ENCODE measurements at regions not wholly inside any gene's neighbourhood (a gene's known extent, or its start where the extent isn't known, plus 50 kb on each side); places are given as distances from the start of the nearest gene placed in this dataset.

GRCh38 chr2:15777795-15778371, 162.5 kb upstream of the MYCN start:
- intact Hi-C loops (cut with DNase I): no loop called here
- Histone ChIP-seq H3K27me3 (no peaks in the 10 kb centered on the region), H3K9me3 (no peaks in the 10 kb centered on the region), H3K27ac (no peak overlapping the region), H3K4me1 (no peaks in the 10 kb centered on the region), H3K36me3 (no peaks in the 10 kb centered on the region), H3K4me3 (no peak overlapping the region)
- TF ChIP-seq CTCF (IDR thresholded peaks at IDR 0.05): no peak
- ATAC-seq: no peak
- DNase-seq: no peak

DNA sequence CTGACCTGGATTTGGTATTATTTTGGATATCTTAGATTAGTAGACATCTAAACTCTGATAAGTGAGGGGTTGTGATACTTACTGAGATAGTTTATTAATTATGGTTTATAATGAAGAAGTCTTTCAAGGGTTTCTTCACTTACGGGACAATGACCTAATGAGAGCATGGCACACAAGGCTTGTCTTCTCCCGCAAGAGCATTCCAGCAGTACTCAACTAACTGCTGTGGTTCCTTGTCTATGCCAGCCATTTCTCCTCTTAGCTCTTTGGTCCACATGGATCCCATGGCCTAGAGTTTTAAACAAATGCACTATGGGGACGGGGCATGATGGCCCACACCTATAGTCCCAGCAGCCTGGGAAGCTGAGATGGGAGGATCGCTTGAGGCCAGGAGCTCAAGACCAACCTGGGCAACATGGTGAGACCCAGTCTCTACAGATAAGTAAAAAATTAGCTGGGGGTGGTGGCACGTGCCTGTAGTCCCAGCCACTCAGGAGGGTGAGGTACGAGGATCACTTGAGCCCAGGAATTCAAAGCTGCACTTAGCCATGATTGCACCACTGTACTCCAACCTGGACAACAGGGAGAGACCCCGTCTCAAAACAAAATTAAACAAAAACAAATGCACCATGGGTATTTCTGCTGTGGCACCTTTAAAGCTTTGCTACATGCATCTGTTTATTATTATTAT, 161.7 kb upstream of the MYCN start:
- H3K9me3 ChIP-seq: no peaks in the 10 kb centered on the region
- DNase-seq (no peak), ATAC-seq (no peak)
- H3K36me3 ChIP-seq: no peaks in the 10 kb centered on the region
- H3K27ac ChIP-seq: no peak overlapping the region
- H3K27me3 ChIP-seq: no peaks in the 10 kb centered on the region
- TF ChIP-seq CTCF (IDR thresholded peaks at IDR 0.05): no peak
- H3K4me3 ChIP-seq: no peak overlapping the region
- intact Hi-C loops (cut with DNase I): no loop called here
- H3K4me1 ChIP-seq: no peaks in the 10 kb centered on the region

DNA sequence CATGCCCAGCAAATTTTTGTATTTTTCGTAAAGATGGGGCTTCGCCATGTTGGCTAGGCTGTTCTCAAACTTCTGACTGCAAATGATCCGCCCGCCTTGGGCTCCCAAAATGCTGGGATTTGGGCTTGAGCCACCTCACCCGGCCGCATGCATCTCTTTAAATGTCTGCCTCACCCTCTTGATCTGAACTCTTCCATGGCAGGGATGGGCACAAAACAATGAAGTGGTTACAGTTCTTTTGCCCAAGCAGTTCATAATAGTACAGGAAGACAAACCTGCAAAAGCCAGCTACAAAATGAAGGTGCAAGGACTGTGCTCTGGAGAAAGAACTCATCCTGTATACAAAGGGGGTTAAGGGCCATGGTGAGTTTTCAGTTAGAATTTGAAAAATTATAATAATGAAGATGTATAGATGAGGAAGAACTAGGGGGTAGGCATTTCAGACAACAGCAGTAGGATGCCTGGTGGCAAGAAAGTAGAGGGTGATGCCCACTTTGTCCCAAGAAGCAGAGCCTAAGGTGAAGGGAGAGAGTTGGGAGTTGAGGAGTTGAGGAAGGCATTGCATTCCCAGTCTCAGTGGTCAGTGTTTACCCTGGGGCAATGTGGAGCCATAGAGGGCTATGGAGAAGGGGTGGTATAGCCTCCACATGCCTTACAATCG, 160.8 kb upstream of the MYCN start:
- no peaks in the 10 kb centered on the region for H3K36me3 ChIP-seq
- H3K27me3 ChIP-seq: no peaks in the 10 kb centered on the region
- no peak for DNase-seq
- intact Hi-C loops (cut with DNase I): no loop called here
- H3K4me3 ChIP-seq: no peak overlapping the region
- no peak for TF ChIP-seq CTCF (IDR thresholded peaks at IDR 0.05)
- no peak overlapping the region for H3K27ac ChIP-seq
- H3K9me3 ChIP-seq: no peaks in the 10 kb centered on the region
- ATAC-seq: no peak
- no peaks in the 10 kb centered on the region for H3K4me1 ChIP-seq

DNA sequence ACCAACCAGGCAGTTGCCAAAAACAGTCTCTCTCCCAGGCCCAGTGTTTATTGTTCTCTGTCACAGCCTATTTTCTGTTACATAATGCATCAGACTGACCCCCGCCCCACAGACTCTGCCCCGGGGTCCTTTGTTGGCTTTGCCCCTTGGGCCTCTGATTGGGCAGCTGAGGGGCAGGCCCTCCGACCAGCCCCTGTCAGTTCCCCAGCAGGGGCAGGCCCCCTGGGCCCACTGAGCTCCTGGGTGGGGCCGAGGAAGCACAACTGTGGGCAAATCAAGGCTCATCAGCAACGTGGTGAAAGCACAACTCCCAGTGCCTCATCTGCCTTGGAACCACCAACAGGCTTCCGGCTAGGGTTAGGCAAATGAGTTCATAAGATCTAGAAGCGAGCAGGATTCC, 160.1 kb upstream of the MYCN start:
- Histone ChIP-seq H3K4me1 (no peaks in the 10 kb centered on the region), H3K36me3 (no peaks in the 10 kb centered on the region), H3K4me3 (no peak overlapping the region), H3K9me3 (no peaks in the 10 kb centered on the region), H3K27me3 (no peaks in the 10 kb centered on the region), H3K27ac (no peak overlapping the region)
- DNase-seq (no peak), ATAC-seq (no peak)
- intact Hi-C loops (cut with DNase I): no loop called here
- TF ChIP-seq CTCF (IDR thresholded peaks at IDR 0.05): no peak

- DNase-seq (no peak), ATAC-seq (peak; percentile 5)
- Histone ChIP-seq H3K4me3 (no peak overlapping the region), H3K27me3 (no peaks in the 10 kb centered on the region), H3K36me3 (no peaks in the 10 kb centered on the region), H3K4me1 (no peaks in the 10 kb centered on the region), H3K27ac (no peak overlapping the region), H3K9me3 (no peaks in the 10 kb centered on the region)
- TF ChIP-seq CTCF (IDR thresholded peaks at IDR 0.05): no peak
- intact Hi-C loops (cut with DNase I): no loop called here
Measured at GRCh38 chr2:15780912-15781574, 159.3 kb upstream of the MYCN start.

Data from upper lobe of right lung (tissue), 1 donor.